ENCODE measurements at regions not wholly inside any gene's neighbourhood (a gene's known extent, or its start where the extent isn't known, plus 50 kb on each side); places are given as distances from the start of the nearest gene placed in this dataset.
A peak's percentile ranks its signal among the peaks of the same experiment; 100 is the strongest.

- no peaks in the 10 kb centered on the region for H3K36me3 ChIP-seq
- no peaks in the 10 kb centered on the region for H3K9me3 ChIP-seq
- DNase-seq (no peak), ATAC-seq (ENCODE audit: low FRiP score in 2 of 2) (no peak)
- no peaks in the 10 kb centered on the region for H3K4me1 ChIP-seq
- H3K27ac ChIP-seq, result no peak overlapping the region
- no peak for TF ChIP-seq EP300 (IDR thresholded peaks at IDR 0.05)
- H3K4me3 ChIP-seq, result no peak overlapping the region
- 42 to 62% methylated on average over 3 of the region's 3 CpGs for WGBS, 2 donors
- no peaks in the 10 kb centered on the region for H3K27me3 ChIP-seq
These were observed 520.9 kb upstream of the PKN2 start for GRCh38 chr1:88163187-88163586.

GRCh38 chr1:88168126-88168525 is 515.9 kb upstream of the PKN2 start:
- TF ChIP-seq POLR2AphosphoS5 (IDR thresholded peaks at IDR 0.05), result no peak
- TF ChIP-seq EP300 (IDR thresholded peaks at IDR 0.05), result no peak
- TF ChIP-seq CTCF (IDR thresholded peaks at IDR 0.05), result no peak
- no peak for DNase-seq
- Histone ChIP-seq H3K27ac (no peak overlapping the region), H3K4me3 (no peak overlapping the region), H3K4me1 (no peaks in the 10 kb centered on the region), H3K9me3 (no peaks in the 10 kb centered on the region), H3K27me3 (no peaks in the 10 kb centered on the region), H3K36me3 (no peaks in the 10 kb centered on the region)
- ATAC-seq (ENCODE audit: low FRiP score in 2 of 2), result no peak

GRCh38 chr1:88169139-88169538 is 514.9 kb upstream of the PKN2 start:
- H3K27me3 ChIP-seq, result no peaks in the 10 kb centered on the region
- H3K27ac ChIP-seq, result no peak overlapping the region
- no peak for ATAC-seq (ENCODE audit: low FRiP score in 2 of 2)
- no peaks in the 10 kb centered on the region for H3K4me1 ChIP-seq
- 82 to 87% methylated on average over 3 of the region's 3 CpGs for WGBS, 2 donors
- TF ChIP-seq CTCF (IDR thresholded peaks at IDR 0.05) (no peak), EP300 (IDR thresholded peaks at IDR 0.05) (no peak), POLR2A (IDR thresholded peaks at IDR 0.05) (no peak), POLR2AphosphoS5 (IDR thresholded peaks at IDR 0.05) (no peak)
- no peak for DNase-seq
- no peaks in the 10 kb centered on the region for H3K36me3 ChIP-seq
- H3K4me3 ChIP-seq, result no peak overlapping the region
- H3K9me3 ChIP-seq, result no peaks in the 10 kb centered on the region

GRCh38 chr1:88169939-88170338 is 514.1 kb upstream of the PKN2 start:
- DNase-seq, result no peak
- Histone ChIP-seq H3K27ac (no peak overlapping the region), H3K4me3 (no peak overlapping the region), H3K36me3 (no peaks in the 10 kb centered on the region), H3K9me3 (no peaks in the 10 kb centered on the region), H3K4me1 (no peaks in the 10 kb centered on the region), H3K27me3 (no peaks in the 10 kb centered on the region)
- no peak for ATAC-seq (ENCODE audit: low FRiP score in 2 of 2)
- TF ChIP-seq EP300 (IDR thresholded peaks at IDR 0.05) (no peak), CTCF (IDR thresholded peaks at IDR 0.05) (no peak), POLR2AphosphoS5 (IDR thresholded peaks at IDR 0.05) (no peak), POLR2A (IDR thresholded peaks at IDR 0.05) (no peak)

GRCh38 chr1:88175120-88175630 is 508.9 kb upstream of the PKN2 start:
- no peak for DNase-seq
- Histone ChIP-seq H3K4me1 (no peaks in the 10 kb centered on the region), H3K4me3 (no peak overlapping the region), H3K9me3 (no peaks in the 10 kb centered on the region), H3K27ac (no peak overlapping the region), H3K36me3 (no peaks in the 10 kb centered on the region), H3K27me3 (no peaks in the 10 kb centered on the region)
- WGBS, 2 donors, result 46 to 66% methylated on average over 3 of the region's 3 CpGs
- no peak for TF ChIP-seq EP300 (IDR thresholded peaks at IDR 0.05)
- no peak for TF ChIP-seq POLR2AphosphoS5 (IDR thresholded peaks at IDR 0.05)
- ATAC-seq (ENCODE audit: low FRiP score in 2 of 2), result no peak

GRCh38 chr1:88175631-88176226 is 508.3 kb upstream of the PKN2 start:
- TF ChIP-seq POLR2AphosphoS5 (IDR thresholded peaks at IDR 0.05) (no peak), EP300 (IDR thresholded peaks at IDR 0.05) (no peak), CTCF (IDR thresholded peaks at IDR 0.05) (no peak), POLR2A (IDR thresholded peaks at IDR 0.05) (no peak)
- Histone ChIP-seq H3K9me3 (no peaks in the 10 kb centered on the region), H3K27me3 (no peaks in the 10 kb centered on the region), H3K4me3 (no peak overlapping the region), H3K4me1 (no peaks in the 10 kb centered on the region), H3K27ac (no peak overlapping the region), H3K36me3 (no peaks in the 10 kb centered on the region)
- WGBS, 2 donors, result 49 to 63% methylated on average over 10 of the region's 10 CpGs
- ATAC-seq (ENCODE audit: low FRiP score in 2 of 2) (peak in 1 of 2 donors; percentile 22), DNase-seq (no peak)
